ENCODE measurements at regions not wholly inside any gene's neighbourhood (a gene's known extent, or its start where the extent isn't known, plus 50 kb on each side); places are given as distances from the start of the nearest gene placed in this dataset.

DNA sequence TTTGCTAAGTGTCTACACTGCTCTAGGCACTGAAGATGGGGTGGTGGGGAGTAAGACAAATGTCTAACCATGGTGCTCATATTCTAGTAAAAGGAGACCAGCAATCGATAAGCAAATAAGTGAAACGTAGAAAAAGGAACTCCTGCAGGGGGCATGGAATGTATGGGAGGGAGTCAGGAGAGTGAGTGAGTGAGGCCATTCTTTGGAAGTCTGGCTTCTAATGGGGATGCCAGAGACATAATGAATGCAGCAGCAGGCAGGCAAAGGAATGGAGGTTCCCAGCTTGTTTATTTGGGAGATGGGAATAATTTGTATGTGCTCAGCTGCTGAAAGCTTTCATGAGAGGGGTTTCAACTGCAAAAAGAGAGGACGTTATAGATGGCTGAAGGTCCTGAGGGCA, 216.4 kb upstream of the DYNLRB2 start:
- FAIRE-seq (no peak), DNase-seq (ENCODE audit: low read depth, low spot score) (no peak)
- Histone ChIP-seq H3K9me3 (replicated peaks; ENCODE audit: control insufficient read depth, insufficient read depth, low read length) (no peaks in the 10 kb centered on the region), H3K4me3 (replicated peaks in 1 of 3; ENCODE audit: insufficient read depth in 1 of 3, low read depth in 1 of 3, low read length in 3 of 3) (no peak overlapping the region), H3K79me2 (ENCODE audit: control insufficient read depth, insufficient read depth, low read length) (no peaks in the 10 kb centered on the region), H3K9me1 (replicated peaks; ENCODE audit: control insufficient read depth, extremely low read depth, insufficient read depth, low read length) (no peaks in the 10 kb centered on the region), H2AFZ (ENCODE audit: low read depth, low read length) (no peak overlapping the region), H3K36me3 (ENCODE audit: control insufficient read depth in 2 of 2, extremely low read depth in 1 of 2, insufficient read depth in 2 of 2, low read length in 2 of 2) (no peaks in the 10 kb centered on the region), H3K27me3 (ENCODE audit: control insufficient read depth in 2 of 2, insufficient read depth in 2 of 2, low read length in 2 of 2) (no peaks in the 10 kb centered on the region), H3K27ac (ENCODE audit: insufficient read depth, low read depth, low read length) (no peak overlapping the region), H4K20me1 (replicated peaks; ENCODE audit: control insufficient read depth, extremely low read depth, insufficient read depth, low read length) (no peaks in the 10 kb centered on the region), H3K9ac (replicated peaks; ENCODE audit: extremely low read depth, insufficient read depth, low read length) (no peak overlapping the region), H3K4me2 (ENCODE audit: insufficient read depth, low read length) (no peak overlapping the region), H3K4me1 (ENCODE audit: control insufficient read depth, extremely low read depth, insufficient read depth, low read length) (no peaks in the 10 kb centered on the region)
- TF ChIP-seq MYC (IDR thresholded peaks at IDR 0.05; ENCODE audit: low read depth, low read length) (no peak), JUN (IDR thresholded peaks at IDR 0.05; ENCODE audit: borderline replicate concordance, insufficient read depth, insufficient read length, low read depth) (no peak), POLR2AphosphoS5 (IDR thresholded peaks at IDR 0.05; ENCODE audit: insufficient read depth, low read depth, low read length) (no peak), EZH2 (IDR thresholded peaks at IDR 0.05; ENCODE audit: borderline replicate concordance, low read depth, low read length, severe bottlenecking) (no peak), CTCF (IDR thresholded peaks at IDR 0.05; ENCODE audit: extremely low read depth in 1 of 2, insufficient read depth in 1 of 2, low read depth in 1 of 2, low read length in 2 of 2) (no peak), FOS (IDR thresholded peaks at IDR 0.05; ENCODE audit: borderline replicate concordance, insufficient read depth, low read length) (no peak), GATA2 (IDR thresholded peaks at IDR 0.05; ENCODE audit: insufficient read depth, insufficient read length, low read depth, low read length) (no peak), MAX (IDR thresholded peaks at IDR 0.05; ENCODE audit: insufficient read depth, insufficient read length) (no peak), POLR2A (IDR thresholded peaks at IDR 0.05; ENCODE audit: low read depth, low read length) (no peak)
- CTCF ChIA-PET: no interaction called here
- BruUV-seq (replicated peaks): no TSS peak
- POLR2A ChIA-PET: no interaction called here
- intact Hi-C loops (cut with micrococcal nuclease) (no loop called here), dilution Hi-C loops (cut with MboI; ENCODE audit: extremely low pct_ligation_motif_present, low sequenced_read_pairs) (no loop called here)

Data from endothelial cell of umbilical vein (primary cell).